ENCODE measurements at regions not wholly inside any gene's neighbourhood (a gene's known extent, or its start where the extent isn't known, plus 50 kb on each side); places are given as distances from the start of the nearest gene placed in this dataset.
"Not testable (repeated sequence)": the region's sequence is repeated elsewhere in the genome, so short reads cannot be mapped to it uniquely, and the experiment has no call there.

- no peak for DNase-seq (ENCODE audit: low spot score)
These were observed 436.6 kb downstream of the VGLL3 start for GRCh38 chr3:86554383-86554782.

GRCh38 chr3:86547692-86548091, 443.3 kb downstream of the VGLL3 start:
- DNase-seq (ENCODE audit: low spot score), result no peak

- no peak for DNase-seq (ENCODE audit: low spot score)
These were observed 453.8 kb downstream of the VGLL3 start for GRCh38 chr3:86537171-86537570.

GRCh38 chr3:86519819-86520218, 471.1 kb downstream of the VGLL3 start:
- DNase-seq (ENCODE audit: low spot score), result no peak

GRCh38 chr3:86481636-86482035, 509.3 kb downstream of the VGLL3 start:
- DNase-seq (ENCODE audit: low spot score), result no peak

GRCh38 chr3:86481031-86481430, 509.9 kb downstream of the VGLL3 start:
- DNase-seq (ENCODE audit: low spot score), result no peak

- DNase-seq (ENCODE audit: low spot score), result no peak
These were observed 526.8 kb downstream of the VGLL3 start for GRCh38 chr3:86464180-86464579.

- DNase-seq (ENCODE audit: low spot score), result no peak
These were observed 539.2 kb downstream of the VGLL3 start for GRCh38 chr3:86451749-86452148.

GRCh38 chr3:86438544-86438943, 552.4 kb downstream of the VGLL3 start:
- no peak for DNase-seq (ENCODE audit: low spot score)

- DNase-seq (ENCODE audit: low spot score), result no peak
These were observed 563.6 kb downstream of the VGLL3 start for GRCh38 chr3:86427343-86427742.

- no peak for DNase-seq (ENCODE audit: low spot score)
These were observed 569.8 kb downstream of the VGLL3 start for GRCh38 chr3:86420990-86421739.

GRCh38 chr3:86418861-86419260, 572.1 kb downstream of the VGLL3 start:
- no peak for DNase-seq (ENCODE audit: low spot score)

GRCh38 chr3:86416334-86416733, 574.6 kb downstream of the VGLL3 start:
- no peak for DNase-seq (ENCODE audit: low spot score)

GRCh38 chr3:86413645-86414044, 577.3 kb downstream of the VGLL3 start:
- DNase-seq (ENCODE audit: low spot score), result no peak

- no peak for DNase-seq (ENCODE audit: low spot score)
These were observed 580.4 kb downstream of the VGLL3 start for GRCh38 chr3:86410587-86410986.

GRCh38 chr3:86389759-86390158, 601.2 kb downstream of the VGLL3 start:
- DNase-seq (ENCODE audit: low spot score), result not testable (repeated sequence)

GRCh38 chr3:86388820-86389219, 602.1 kb downstream of the VGLL3 start:
- no peak for DNase-seq (ENCODE audit: low spot score)

- DNase-seq (ENCODE audit: low spot score), result no peak
These were observed 608.4 kb downstream of the VGLL3 start for GRCh38 chr3:86382556-86382955.

- DNase-seq (ENCODE audit: low spot score), result no peak
These were observed 609.7 kb downstream of the VGLL3 start for GRCh38 chr3:86381247-86381646.

GRCh38 chr3:86379280-86379679, 611.7 kb downstream of the VGLL3 start:
- DNase-seq (ENCODE audit: low spot score), result no peak

GRCh38 chr3:86378829-86379228, 612.1 kb downstream of the VGLL3 start:
- no peak for DNase-seq (ENCODE audit: low spot score)

- DNase-seq (ENCODE audit: low spot score), result not testable (repeated sequence)
These were observed 655.4 kb downstream of the VGLL3 start for GRCh38 chr3:86335566-86335965.

GRCh38 chr3:86333636-86334035, 657.3 kb downstream of the VGLL3 start:
- DNase-seq (ENCODE audit: low spot score), result no peak

- DNase-seq (ENCODE audit: low spot score), result no peak
These were observed 687.0 kb downstream of the VGLL3 start for GRCh38 chr3:86303935-86304334.
